ENCODE measurements at regions not wholly inside any gene's neighbourhood (a gene's known extent, or its start where the extent isn't known, plus 50 kb on each side); places are given as distances from the start of the nearest gene placed in this dataset.

DNA sequence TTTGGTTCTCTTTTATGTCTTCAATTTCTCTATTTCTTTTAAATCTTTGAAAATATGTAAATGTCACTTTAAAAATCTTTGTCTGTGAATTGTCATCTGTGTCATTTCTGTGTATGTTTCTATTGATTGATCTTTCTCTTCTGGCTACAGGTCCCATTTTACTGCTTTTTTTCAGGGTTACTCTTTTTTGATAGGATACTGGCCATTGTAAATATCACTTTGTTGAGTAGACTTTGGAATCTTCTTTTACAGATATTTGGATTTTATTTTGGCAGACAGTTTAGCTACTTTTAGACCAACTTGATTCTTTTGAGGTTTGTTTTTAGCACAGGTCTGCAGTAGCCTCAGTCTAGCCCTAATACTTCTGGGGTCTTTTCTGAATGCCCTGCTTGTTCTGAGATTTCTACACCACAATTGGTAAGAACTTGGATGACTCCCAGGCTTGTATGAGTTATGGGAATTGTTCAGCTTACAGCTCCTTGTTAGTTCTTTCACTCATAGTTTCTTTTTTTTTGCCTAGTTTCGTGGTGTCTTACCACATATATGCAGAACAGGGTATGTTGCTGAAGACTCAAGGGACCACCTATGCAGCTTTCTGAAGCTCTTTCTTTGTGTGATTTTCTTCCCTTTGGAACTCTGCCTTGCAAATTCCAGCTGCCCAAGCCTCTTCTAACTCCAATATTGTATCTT, 122.2 kb downstream of the QPCT start:
- TF ChIP-seq CTCF (IDR thresholded peaks at IDR 0.05), result no peak
- TF ChIP-seq POLR2A (IDR thresholded peaks at IDR 0.05), result no peak
